Epithelial cell of esophagus (primary cell): ENCODE measurements at regions not wholly inside any gene's neighbourhood (a gene's known extent, or its start where the extent isn't known, plus 50 kb on each side); places are given as distances from the start of the nearest gene placed in this dataset.

Experiments used
- DNase-seq: peaks from one replicate; pipeline ENCODE4 v3.0.0; 2010; ENCODE audit warnings: low read depth
- H3K4me3 ChIP-seq: 2 replicates; pipeline ENCODE4 v1.5.1; 2011; ENCODE audit warnings: mild to moderate bottlenecking, low read length, control low read depth
- TF ChIP-seq, protein P1 (sequence below): IDR thresholded peaks from 2 replicates; pipeline ENCODE4 v1.5.1; 2011; ENCODE audit warnings: low read depth, mild to moderate bottlenecking, low read length, control low read depth, inconsistent platforms; ENCODE audit not compliant: insufficient read depth; ENCODE audit errors: missing control alignments

DNA sequence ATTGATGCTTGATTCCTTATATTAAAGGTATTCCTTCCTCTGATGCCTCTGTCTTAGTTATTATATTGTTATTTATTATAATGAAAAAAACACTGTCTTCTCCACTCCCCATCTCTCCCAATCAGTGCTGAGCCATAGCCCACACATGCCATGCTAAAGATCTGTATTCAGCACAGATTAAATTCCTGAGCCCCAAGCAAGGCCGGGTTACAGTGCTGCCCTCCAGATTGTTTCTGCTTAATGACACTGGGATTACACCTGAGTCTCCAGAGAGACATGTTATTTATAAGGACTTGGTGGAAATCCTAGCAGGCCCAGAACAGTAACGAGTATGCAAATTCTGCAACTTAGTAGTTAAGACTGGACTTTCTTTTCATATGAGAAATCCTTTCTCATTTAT, 305.9 kb upstream of the UMPS start:
- no peak for DNase-seq
- H3K4me3 ChIP-seq, result no peak overlapping the region
- TF ChIP-seq, protein P1, sequence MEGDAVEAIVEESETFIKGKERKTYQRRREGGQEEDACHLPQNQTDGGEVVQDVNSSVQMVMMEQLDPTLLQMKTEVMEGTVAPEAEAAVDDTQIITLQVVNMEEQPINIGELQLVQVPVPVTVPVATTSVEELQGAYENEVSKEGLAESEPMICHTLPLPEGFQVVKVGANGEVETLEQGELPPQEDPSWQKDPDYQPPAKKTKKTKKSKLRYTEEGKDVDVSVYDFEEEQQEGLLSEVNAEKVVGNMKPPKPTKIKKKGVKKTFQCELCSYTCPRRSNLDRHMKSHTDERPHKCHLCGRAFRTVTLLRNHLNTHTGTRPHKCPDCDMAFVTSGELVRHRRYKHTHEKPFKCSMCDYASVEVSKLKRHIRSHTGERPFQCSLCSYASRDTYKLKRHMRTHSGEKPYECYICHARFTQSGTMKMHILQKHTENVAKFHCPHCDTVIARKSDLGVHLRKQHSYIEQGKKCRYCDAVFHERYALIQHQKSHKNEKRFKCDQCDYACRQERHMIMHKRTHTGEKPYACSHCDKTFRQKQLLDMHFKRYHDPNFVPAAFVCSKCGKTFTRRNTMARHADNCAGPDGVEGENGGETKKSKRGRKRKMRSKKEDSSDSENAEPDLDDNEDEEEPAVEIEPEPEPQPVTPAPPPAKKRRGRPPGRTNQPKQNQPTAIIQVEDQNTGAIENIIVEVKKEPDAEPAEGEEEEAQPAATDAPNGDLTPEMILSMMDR, result no peak

DNA sequence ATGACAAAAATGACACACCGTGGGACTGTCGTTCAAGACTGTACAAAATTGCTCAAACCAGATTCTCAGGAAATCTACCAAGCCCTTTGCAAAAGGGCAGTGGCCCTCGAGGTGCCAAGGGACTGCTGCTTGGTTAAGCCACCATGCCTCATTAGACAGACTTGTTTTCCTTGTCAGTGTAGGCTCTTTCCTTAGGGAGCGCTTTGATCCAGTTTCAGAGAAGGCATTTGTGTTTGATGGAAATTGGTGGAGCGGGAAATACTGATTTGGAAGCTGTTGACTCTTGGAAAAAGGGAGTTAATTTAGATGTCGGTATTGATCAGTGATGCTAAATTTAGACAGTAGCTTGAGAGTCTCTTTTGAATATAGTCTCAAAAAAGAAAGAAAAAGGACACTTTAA, 304.3 kb upstream of the UMPS start:
- TF ChIP-seq, protein P1, result no peak
- H3K4me3 ChIP-seq, result no peak overlapping the region
- no peak for DNase-seq

DNA sequence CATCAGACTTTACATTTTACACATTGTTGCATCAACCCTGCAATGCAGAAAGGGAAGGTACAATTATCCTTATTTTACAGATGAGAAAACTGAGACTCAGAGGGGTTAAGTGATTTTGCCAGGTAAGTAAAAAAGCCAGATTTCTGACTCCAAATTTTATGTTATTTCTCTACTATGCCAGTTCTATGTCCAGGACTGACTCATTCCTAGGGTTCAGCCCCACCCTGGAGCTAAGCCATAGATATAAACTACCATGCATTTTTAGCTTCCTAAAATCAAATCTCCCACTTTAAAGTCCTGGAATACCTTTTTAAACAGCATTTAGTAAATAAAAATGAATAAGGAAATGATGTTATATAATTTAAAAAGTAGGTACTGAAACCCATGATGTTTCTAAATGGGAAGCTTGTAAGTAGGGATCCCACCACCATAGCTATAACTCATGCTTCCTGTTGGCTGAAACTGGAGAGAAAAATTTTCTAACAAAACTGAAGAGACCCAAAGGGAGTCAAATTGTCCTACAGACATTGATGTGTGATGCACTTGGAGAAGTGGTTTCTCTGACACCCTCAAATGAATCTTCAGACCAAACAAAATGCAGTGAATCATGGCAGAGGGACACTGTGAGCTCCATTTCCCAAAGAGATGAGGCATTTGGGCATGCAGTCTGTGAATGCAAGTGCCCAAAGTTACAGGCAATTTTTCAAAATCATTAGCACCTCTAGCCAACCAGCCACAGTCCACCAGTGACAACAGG, 301.7 kb upstream of the UMPS start:
- TF ChIP-seq, protein P1, result no peak
- no peak overlapping the region for H3K4me3 ChIP-seq
- DNase-seq, result no peak

DNA sequence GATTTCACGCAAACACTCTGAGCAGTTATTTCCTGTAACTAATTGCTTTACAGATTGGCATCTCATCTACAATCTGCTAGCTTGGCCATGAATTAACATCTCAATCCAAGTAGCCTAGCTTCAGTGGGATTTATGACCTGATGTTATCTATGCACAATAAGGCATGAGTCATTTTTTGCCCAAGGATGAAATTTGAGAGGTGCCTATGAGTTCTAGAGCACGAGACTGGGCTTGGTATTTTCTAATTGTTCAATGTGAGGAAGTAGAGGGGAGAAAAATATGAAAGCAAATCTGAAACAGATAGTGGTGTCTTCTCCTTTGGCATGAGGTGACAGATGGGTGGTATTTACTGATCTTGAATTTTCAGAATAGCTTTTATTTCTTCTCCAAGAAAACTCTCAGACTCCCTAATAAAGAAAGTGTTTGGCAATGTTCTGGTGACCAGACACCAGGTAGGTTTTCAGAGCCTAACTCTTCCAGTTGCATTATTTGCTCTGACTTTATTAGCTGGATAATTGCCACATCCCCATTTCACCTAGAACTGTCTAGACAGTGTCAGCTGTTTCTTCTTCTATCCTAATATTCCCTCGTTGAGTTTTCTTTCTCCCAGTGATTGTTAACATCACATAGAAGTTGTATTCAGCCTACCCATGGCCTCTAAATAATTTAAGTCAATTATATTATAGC, 301.0 kb upstream of the UMPS start:
- no peak overlapping the region for H3K4me3 ChIP-seq
- TF ChIP-seq, protein P1, result no peak
- DNase-seq, result peak; percentile 76

DNA sequence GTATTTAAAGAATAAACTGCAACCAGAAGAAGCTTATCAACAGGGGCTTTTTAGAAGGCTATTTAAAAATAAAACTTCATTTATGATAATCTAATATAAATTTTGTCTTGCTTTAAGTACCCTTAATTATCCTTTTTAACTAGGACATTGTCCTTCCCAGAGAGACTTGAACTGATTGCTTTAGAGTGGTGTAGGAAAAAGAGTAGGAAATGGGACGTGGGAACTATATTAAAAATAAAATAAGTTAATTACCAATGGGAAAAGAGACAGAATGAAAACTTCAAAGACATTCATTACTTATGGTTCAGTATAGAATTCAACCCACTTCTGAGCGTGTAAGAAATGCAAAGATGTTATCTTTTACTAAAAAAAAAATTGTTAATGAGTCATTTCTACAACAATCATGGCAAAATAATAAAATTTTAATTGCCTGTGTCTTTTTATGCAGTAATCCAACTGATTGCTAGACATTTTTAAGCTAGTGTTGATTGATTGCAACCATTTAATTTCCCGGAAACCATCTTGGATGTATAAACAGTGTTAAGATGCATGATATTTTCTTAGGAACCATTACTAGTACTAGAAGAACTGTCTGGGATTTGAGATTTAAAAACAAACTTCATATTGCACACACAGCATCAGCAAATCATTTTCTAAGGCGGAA, 298.8 kb upstream of the UMPS start:
- no peak overlapping the region for H3K4me3 ChIP-seq
- TF ChIP-seq, protein P1, result no peak
- no peak for DNase-seq

DNA sequence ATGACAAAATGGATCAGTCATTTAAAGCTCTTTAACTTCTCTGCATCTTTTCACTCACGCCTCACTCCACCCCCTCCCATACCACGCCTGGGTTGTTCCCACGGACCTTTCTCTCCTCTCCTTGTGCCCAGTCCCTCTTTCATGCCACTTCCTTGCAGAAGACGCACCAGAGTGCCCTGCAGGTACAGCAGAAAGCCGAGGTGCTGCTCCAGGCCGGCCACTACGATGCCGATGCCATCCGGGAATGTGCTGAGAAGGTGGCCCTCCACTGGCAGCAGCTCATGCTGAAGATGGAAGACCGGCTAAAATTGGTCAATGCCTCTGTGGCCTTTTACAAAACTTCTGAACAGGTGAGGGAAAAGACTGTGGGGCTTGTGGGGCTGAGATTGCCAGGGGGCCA, 296.1 kb upstream of the UMPS start:
- no peak for DNase-seq
- TF ChIP-seq, protein P1, result no peak
- no peak overlapping the region for H3K4me3 ChIP-seq
